B cell (primary cell): ENCODE measurements at regions not wholly inside any gene's neighbourhood (a gene's known extent, or its start where the extent isn't known, plus 50 kb on each side); places are given as distances from the start of the nearest gene placed in this dataset.

Experiments used
- ATAC-seq: fragments of 200-7000 bp; cut with Tn5 transposase; one replicate; pipeline ENCODE4 v1.10.0; 2021; ENCODE audit warnings: low read depth, mild to moderate bottlenecking, moderate number of reproducible peaks, moderate library complexity
- CTCF ChIA-PET: fragments of 350-600 bp; sonication (Branson Sonifier 250); formaldehyde crosslinking; loops from one replicate; lab custom pipeline; 2021; ENCODE audit warnings: antibody characterized with exemption, inconsistent platforms; lab: Charles Lee
- POLR2A ChIA-PET: fragments of 350-600 bp; sonication (Branson Sonifier 250); formaldehyde crosslinking; loops from one replicate; lab custom pipeline; 2021; ENCODE audit warnings: antibody characterized with exemption; lab: Charles Lee
- DNase-seq: peaks from one replicate; pipeline ENCODE4 v3.0.0; 2013
- H2AFZ ChIP-seq: 2 replicates; pipeline ENCODE4 v1.6.1; 2012; ENCODE audit warnings: mild to moderate bottlenecking, low read depth, low read length; ENCODE audit not compliant: insufficient read depth, poor library complexity, severe bottlenecking
- H3K27ac ChIP-seq, 2 donors: 1 replicate in 1 of 2; 2 replicates in 1 of 2; pipeline ENCODE4 v1.5.1; 2012 to 2013; ENCODE audit warnings: low read length in 2 of 2, mild to moderate bottlenecking in 2 of 2, moderate library complexity in 1 of 2
- H3K27me3 ChIP-seq, 4 experiments: fragments of 200-600 bp in 1 of 4; sonication (generic) in 1 of 4; replicated peaks in 1 of 4; 1 replicate in 2 of 4; 2 replicates in 2 of 4; pipeline versions ENCODE4 v1.6.1 to v1.7.0; 2013 to 2016; ENCODE audit warnings: low read length in 3 of 4, mild to moderate bottlenecking in 2 of 4, mixed read lengths in 1 of 4, moderate library complexity in 1 of 4; ENCODE audit not compliant: insufficient read depth in 4 of 4, control insufficient read depth in 3 of 4; ENCODE audit errors: control extremely low read depth in 1 of 4
- H3K36me3 ChIP-seq, 2 experiments: replicated peaks in 1 of 2; 1 replicate in 1 of 2; 2 replicates in 1 of 2; pipeline versions ENCODE4 v1.6.1 to v1.7.1; 2013; ENCODE audit warnings: low read length in 1 of 2; ENCODE audit not compliant: insufficient read depth in 2 of 2, control insufficient read depth in 1 of 2; ENCODE audit errors: control extremely low read depth in 1 of 2, extremely low read depth in 1 of 2
- H3K4me1 ChIP-seq, 2 donors: fragments of 200-600 bp in 1 of 2; sonication (generic) in 1 of 2; 1 replicate in 1 of 2; 2 replicates in 1 of 2; pipeline versions ENCODE4 v1.5.1 to v1.6.1; 2013 to 2017; ENCODE audit warnings: low read length in 2 of 2; ENCODE audit not compliant: control insufficient read depth in 2 of 2, insufficient read depth in 2 of 2
- H3K4me2 ChIP-seq: replicated peaks from 2 replicates; pipeline ENCODE3; 2012; ENCODE audit warnings: mild to moderate bottlenecking, low read depth, low read length; ENCODE audit not compliant: poor library complexity, severe bottlenecking
- H3K4me3 ChIP-seq, 5 experiments: fragments of 200-600 bp in 1 of 5; sonication (generic) in 1 of 5; 1 replicate in 3 of 5; 2 replicates in 2 of 5; pipeline versions ENCODE4 v1.5.1 to v1.7.0; 2011 to 2016; ENCODE audit warnings: low read length in 4 of 5, mild to moderate bottlenecking in 4 of 5, low read depth in 2 of 5, control low read depth in 1 of 5, moderate library complexity in 1 of 5; ENCODE audit not compliant: insufficient read depth in 1 of 5; ENCODE audit errors: control extremely low read depth in 1 of 5, extremely low read depth in 1 of 5
- H3K79me2 ChIP-seq: fragments of 200-600 bp; sonication (generic); one replicate; pipeline ENCODE4 v1.6.0; 2016; ENCODE audit warnings: low read length; ENCODE audit not compliant: control insufficient read depth, insufficient read depth
- H3K9ac ChIP-seq: fragments of 200-600 bp; sonication (generic); 2 replicates; pipeline ENCODE4 v1.6.1; 2017; ENCODE audit warnings: mild to moderate bottlenecking, low read length, moderate library complexity
- H3K9me3 ChIP-seq, 3 donors: one replicate each; pipeline versions ENCODE4 v1.6.1 to v1.7.1; 2013; ENCODE audit warnings: low read length in 2 of 3; ENCODE audit not compliant: control insufficient read depth in 2 of 3, insufficient read depth in 1 of 3; ENCODE audit errors: control extremely low read depth in 1 of 3
- H4K20me1 ChIP-seq: 2 replicates; pipeline ENCODE4 v1.6.0; 2012; ENCODE audit warnings: mild to moderate bottlenecking, low read length; ENCODE audit not compliant: insufficient read depth, control insufficient read depth, poor library complexity, severe bottlenecking
- H3K27ac Mint-ChIP-seq: one replicate; pipeline ENCODE4 v1.8.0; 2021; ENCODE audit warnings: mixed read lengths
- H3K27me3 Mint-ChIP-seq: one replicate; pipeline ENCODE4 v1.8.0; 2021; ENCODE audit warnings: mixed read lengths
- H3K4me1 Mint-ChIP-seq: one replicate; pipeline ENCODE4 v1.8.0; 2021; ENCODE audit warnings: mixed read lengths
- H3K4me3 Mint-ChIP-seq: one replicate; pipeline ENCODE4 v1.8.0; 2021; ENCODE audit warnings: mixed read lengths
- H3K9me3 Mint-ChIP-seq: one replicate; pipeline ENCODE4 v1.8.0; 2022; ENCODE audit warnings: mixed read lengths; ENCODE audit not compliant: insufficient read depth
- CTCF ChIP-seq: fragments of 200-600 bp; IDR thresholded peaks from one replicate; pipeline ENCODE4 v1.8.0; 2022; ENCODE audit warnings: antibody characterized with exemption, mild to moderate bottlenecking
- EZH2 ChIP-seq: IDR thresholded peaks from 2 replicates; pipeline ENCODE4 v1.6.1; 2012; ENCODE audit warnings: borderline replicate concordance, low read depth, mild to moderate bottlenecking, moderate library complexity, low read length; ENCODE audit not compliant: insufficient read depth, poor library complexity, severe bottlenecking
- WGBS: methylation state at CpG from one replicate; pipeline ENCODE4 v1.1.5; 2013; ENCODE audit warnings: missing lambda C conversion rate; ENCODE audit not compliant: insufficient coverage; 5-methylcytosine and 5-hydroxymethylcytosine counted together
- intact Hi-C: fragments of 100-400 bp; cut with micrococcal nuclease; formaldehyde crosslinking; loops from one replicate; pipeline ENCODE4 v1.10.0; 2022

- Histone ChIP-seq H3K4me2 (no peak overlapping the region), H3K27ac (no peak overlapping the region), H2AFZ (no peak overlapping the region), H3K36me3 (no peaks in the 10 kb centered on the region), H4K20me1 (no peaks in the 10 kb centered on the region), H3K27me3 (peaks cover 0 to 3% (median 0%) of the 10 kb centered on the region in 4 experiments), H3K4me3 (no peak overlapping the region), H3K79me2 (no peaks in the 10 kb centered on the region), H3K4me1 (peaks cover 11% of the 10 kb centered on the region in 2 donors), H3K9me3 (no peaks in the 10 kb centered on the region), H3K9ac (no peak overlapping the region)
- WGBS, result 96% methylated on average over 7 of the region's 9 CpGs
- CTCF ChIA-PET, result no interaction called here
- POLR2A ChIA-PET, result no interaction called here
- Mint-ChIP-seq H3K4me1 (peaks cover 15% of the 10 kb centered on the region), H3K27me3 (no peaks in the 10 kb centered on the region), H3K27ac (no peak overlapping the region), H3K9me3 (no peaks in the 10 kb centered on the region), H3K4me3 (no peak overlapping the region)
- TF ChIP-seq EZH2 (no peak), CTCF (no peak)
- ATAC-seq (no peak), DNase-seq (no peak)
- intact Hi-C loops, result no loop called here
Observed at GRCh38 chr18:10404168-10404567, 50.3 kb upstream of the APCDD1 start.
